C1 segment of cervical spinal cord (tissue), 14 donors: ENCODE measurements at regions not wholly inside any gene's neighbourhood (a gene's known extent, or its start where the extent isn't known, plus 50 kb on each side); places are given as distances from the start of the nearest gene placed in this dataset.
"Not testable (repeated sequence)": the region's sequence is repeated elsewhere in the genome, so short reads cannot be mapped to it uniquely, and the experiment has no call there.

Experiments used
- DNase-seq, 14 donors: peaks; one replicate each; lab custom pipeline; 2025; lab: John Stamatoyannopoulos, UW

GRCh38 chr9:82052081-82052480, 63.5 kb downstream of the SPATA31D1 start:
- DNase-seq = peak in 1 of 14 donors; percentile 92

GRCh38 chr9:82054264-82055015, 65.9 kb downstream of the SPATA31D1 start:
- DNase-seq = peak in 1 of 14 donors; percentile 11

- DNase-seq = no peak
Observed at GRCh38 chr9:82057805-82058204, 69.2 kb downstream of the SPATA31D1 start.

GRCh38 chr9:82061801-82062200, 73.2 kb downstream of the SPATA31D1 start:
- not testable (repeated sequence) for DNase-seq

- no peak for DNase-seq
Observed at GRCh38 chr9:82062245-82062644, 73.7 kb downstream of the SPATA31D1 start.

GRCh38 chr9:82073551-82074543, 85.3 kb downstream of the SPATA31D1 start:
- DNase-seq = no peak

- DNase-seq = no peak
Observed at GRCh38 chr9:82080265-82080664, 91.7 kb downstream of the SPATA31D1 start.

GRCh38 chr9:82081496-82081895, 92.9 kb downstream of the SPATA31D1 start:
- peak in 1 of 14 donors; percentile 5 for DNase-seq

GRCh38 chr9:82082563-82082962, 94.0 kb downstream of the SPATA31D1 start:
- no peak for DNase-seq

- no peak for DNase-seq
Observed at GRCh38 chr9:82088591-82088990, 100.0 kb downstream of the SPATA31D1 start.

- DNase-seq = no peak
Observed at GRCh38 chr9:82090046-82090445, 101.5 kb downstream of the SPATA31D1 start.

GRCh38 chr9:82091100-82091499, 102.5 kb downstream of the SPATA31D1 start:
- no peak for DNase-seq

- no peak for DNase-seq
Observed at GRCh38 chr9:82091610-82092009, 103.0 kb downstream of the SPATA31D1 start.

GRCh38 chr9:82101475-82101874, 112.9 kb downstream of the SPATA31D1 start:
- no peak for DNase-seq

GRCh38 chr9:82104252-82104651, 115.7 kb downstream of the SPATA31D1 start:
- no peak for DNase-seq

GRCh38 chr9:82105729-82106128, 117.2 kb downstream of the SPATA31D1 start:
- DNase-seq = no peak

GRCh38 chr9:82106536-82106935, 118.0 kb downstream of the SPATA31D1 start:
- DNase-seq = no peak

GRCh38 chr9:82108474-82108873, 119.9 kb downstream of the SPATA31D1 start:
- no peak for DNase-seq

GRCh38 chr9:82108941-82109340, 120.4 kb downstream of the SPATA31D1 start:
- no peak for DNase-seq

GRCh38 chr9:82109626-82110025, 121.1 kb downstream of the SPATA31D1 start:
- DNase-seq = no peak

GRCh38 chr9:82110881-82111280, 122.3 kb downstream of the SPATA31D1 start:
- no peak for DNase-seq

- no peak for DNase-seq
Observed at GRCh38 chr9:82115331-82115730, 126.8 kb downstream of the SPATA31D1 start.
